NB4 (cell line): ENCODE measurements at regions not wholly inside any gene's neighbourhood (a gene's known extent, or its start where the extent isn't known, plus 50 kb on each side); places are given as distances from the start of the nearest gene placed in this dataset.

Experiments
- TF ChIP-seq, protein P1 (sequence below): IDR thresholded peaks from 2 replicates; pipeline ENCODE4 v1.6.1; 2011; ENCODE audit warnings: low read depth, low read length
- TF ChIP-seq, protein P2 (sequence below): IDR thresholded peaks from one replicate; pipeline ENCODE4 v1.5.1; 2012; ENCODE audit warnings: low read depth, low read length

DNA sequence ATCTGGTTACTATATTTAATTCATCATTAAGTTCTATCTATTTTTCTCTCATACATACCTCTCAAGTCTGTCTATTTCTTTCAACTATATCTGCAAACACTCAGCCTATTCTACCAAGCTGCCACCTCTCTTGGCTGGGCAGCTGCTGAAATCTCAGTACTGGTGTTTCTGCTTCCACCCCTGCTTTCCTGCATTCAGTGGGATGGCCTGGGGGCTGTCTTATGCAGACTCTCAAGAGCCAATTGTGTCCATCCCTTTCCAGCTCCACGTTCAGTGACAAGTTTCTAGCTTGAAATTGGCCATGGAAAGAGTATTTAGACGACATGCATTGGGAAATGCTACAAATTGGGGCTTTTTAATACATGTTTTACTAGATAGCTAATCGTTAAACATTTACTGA, 378.4 kb upstream of the DPPA4 start:
- TF ChIP-seq, protein P1, sequence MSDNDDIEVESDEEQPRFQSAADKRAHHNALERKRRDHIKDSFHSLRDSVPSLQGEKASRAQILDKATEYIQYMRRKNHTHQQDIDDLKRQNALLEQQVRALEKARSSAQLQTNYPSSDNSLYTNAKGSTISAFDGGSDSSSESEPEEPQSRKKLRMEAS, result no peak
- TF ChIP-seq, protein P2, sequence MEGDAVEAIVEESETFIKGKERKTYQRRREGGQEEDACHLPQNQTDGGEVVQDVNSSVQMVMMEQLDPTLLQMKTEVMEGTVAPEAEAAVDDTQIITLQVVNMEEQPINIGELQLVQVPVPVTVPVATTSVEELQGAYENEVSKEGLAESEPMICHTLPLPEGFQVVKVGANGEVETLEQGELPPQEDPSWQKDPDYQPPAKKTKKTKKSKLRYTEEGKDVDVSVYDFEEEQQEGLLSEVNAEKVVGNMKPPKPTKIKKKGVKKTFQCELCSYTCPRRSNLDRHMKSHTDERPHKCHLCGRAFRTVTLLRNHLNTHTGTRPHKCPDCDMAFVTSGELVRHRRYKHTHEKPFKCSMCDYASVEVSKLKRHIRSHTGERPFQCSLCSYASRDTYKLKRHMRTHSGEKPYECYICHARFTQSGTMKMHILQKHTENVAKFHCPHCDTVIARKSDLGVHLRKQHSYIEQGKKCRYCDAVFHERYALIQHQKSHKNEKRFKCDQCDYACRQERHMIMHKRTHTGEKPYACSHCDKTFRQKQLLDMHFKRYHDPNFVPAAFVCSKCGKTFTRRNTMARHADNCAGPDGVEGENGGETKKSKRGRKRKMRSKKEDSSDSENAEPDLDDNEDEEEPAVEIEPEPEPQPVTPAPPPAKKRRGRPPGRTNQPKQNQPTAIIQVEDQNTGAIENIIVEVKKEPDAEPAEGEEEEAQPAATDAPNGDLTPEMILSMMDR, result no peak
